GM20000 (cell line): ENCODE measurements at regions not wholly inside any gene's neighbourhood (a gene's known extent, or its start where the extent isn't known, plus 50 kb on each side); places are given as distances from the start of the nearest gene placed in this dataset.

Source experiments
- DNase-seq: peaks from one replicate; pipeline ENCODE4 v3.0.0; 2012; ENCODE audit warnings: low spot score
- CTCF ChIP-seq: IDR thresholded peaks from 2 replicates; pipeline ENCODE4 v1.5.1; 2012; ENCODE audit warnings: mild to moderate bottlenecking, control low read depth; ENCODE audit errors: extremely low read depth, missing control alignments

- no peak for TF ChIP-seq CTCF
- DNase-seq: no peak
These were observed 52.5 kb upstream of the PLEKHG7 start for GRCh38 chr12:92650228-92650822.

- peak; percentile 66 for TF ChIP-seq CTCF
- DNase-seq: peak; percentile 70
These were observed 53.1 kb upstream of the PLEKHG7 start for GRCh38 chr12:92649511-92650227.

GRCh38 chr12:92648242-92649031, 54.4 kb upstream of the PLEKHG7 start:
- no peak for DNase-seq
- TF ChIP-seq CTCF: no peak

GRCh38 chr12:92641291-92641690, 61.5 kb upstream of the PLEKHG7 start:
- TF ChIP-seq CTCF: no peak
- DNase-seq: no peak

GRCh38 chr12:92640691-92641090, 62.1 kb upstream of the PLEKHG7 start:
- no peak for TF ChIP-seq CTCF
- DNase-seq: no peak

GRCh38 chr12:92639017-92639416, 63.8 kb upstream of the PLEKHG7 start:
- DNase-seq: no peak

More at GRCh38 chr12:92639017-92639416, 63.8 kb upstream of the PLEKHG7 start:
- no peak for TF ChIP-seq CTCF
